HL-60 (cell line): ENCODE measurements at regions not wholly inside any gene's neighbourhood (a gene's known extent, or its start where the extent isn't known, plus 50 kb on each side); places are given as distances from the start of the nearest gene placed in this dataset.

Experiments
- DNase-seq, 2 experiments: peaks; one replicate each; pipeline ENCODE4 v3.0.0-alpha.2; 2010 to 2020; ENCODE audit warnings: low read depth in 1 of 2, low spot score in 1 of 2
- H3K27ac ChIP-seq: fragments of 250-450 bp; sonication (Bioruptor Pico); replicated peaks from 2 replicates; pipeline ENCODE4 v1.5.1; 2020; ENCODE audit warnings: mild to moderate bottlenecking, moderate library complexity
- H3K27me3 ChIP-seq: fragments of 250-450 bp; sonication (Bioruptor Pico); 2 replicates; pipeline ENCODE4 v1.5.1; 2021; ENCODE audit warnings: mild to moderate bottlenecking, moderate library complexity; ENCODE audit not compliant: insufficient read depth, poor library complexity, severe bottlenecking
- H3K4me3 ChIP-seq: replicated peaks from 2 replicates; pipeline ENCODE4 v1.5.1; 2011; ENCODE audit warnings: mild to moderate bottlenecking, control low read depth, low read length; ENCODE audit not compliant: insufficient read depth
- CTCF ChIP-seq: IDR thresholded peaks from one replicate; pipeline ENCODE4 v1.5.1; 2011; ENCODE audit warnings: low read length, control low read depth, inconsistent platforms; ENCODE audit not compliant: insufficient read depth
- GABPA ChIP-seq: IDR thresholded peaks from 2 replicates; pipeline ENCODE4 v1.6.1; 2012; ENCODE audit warnings: low read depth
- POLR2AphosphoS5 ChIP-seq: IDR thresholded peaks from 2 replicates; pipeline ENCODE4 v1.6.1; 2012; ENCODE audit warnings: low read depth
- REST ChIP-seq: IDR thresholded peaks from 2 replicates; pipeline ENCODE4 v1.6.1; 2012; ENCODE audit warnings: low read depth; ENCODE audit not compliant: insufficient replicate concordance
- SPI1 ChIP-seq: IDR thresholded peaks from 2 replicates; pipeline ENCODE4 v1.6.1; 2012; ENCODE audit warnings: low read depth, mild to moderate bottlenecking, borderline replicate concordance

GRCh38 chr9:103658156-103658555 is 436.0 kb upstream of the SMC2 start:
- no peak for TF ChIP-seq POLR2AphosphoS5
- TF ChIP-seq CTCF, result no peak
- TF ChIP-seq SPI1, result no peak
- no peak for TF ChIP-seq GABPA
- no peak for TF ChIP-seq REST
- H3K27me3 ChIP-seq, result no peaks in the 10 kb centered on the region
- no peak overlapping the region for H3K27ac ChIP-seq
- DNase-seq, result no peak
- H3K4me3 ChIP-seq, result no peak overlapping the region

- DNase-seq, result no peak
- Histone ChIP-seq H3K27ac (no peak overlapping the region), H3K27me3 (no peaks in the 10 kb centered on the region), H3K4me3 (no peak overlapping the region)
- TF ChIP-seq POLR2AphosphoS5 (no peak), GABPA (no peak), CTCF (no peak), REST (no peak), SPI1 (no peak)
Observed at GRCh38 chr9:103660830-103661229, 433.3 kb upstream of the SMC2 start.

- TF ChIP-seq POLR2AphosphoS5 (no peak), GABPA (no peak), SPI1 (no peak), REST (no peak), CTCF (no peak)
- Histone ChIP-seq H3K27ac (no peak overlapping the region), H3K27me3 (no peaks in the 10 kb centered on the region), H3K4me3 (no peak overlapping the region)
- DNase-seq, result no peak
Observed at GRCh38 chr9:103661663-103662062, 432.4 kb upstream of the SMC2 start.
